ENCODE measurements at regions not wholly inside any gene's neighbourhood (a gene's known extent, or its start where the extent isn't known, plus 50 kb on each side); places are given as distances from the start of the nearest gene placed in this dataset.

- TF ChIP-seq, protein P1, sequence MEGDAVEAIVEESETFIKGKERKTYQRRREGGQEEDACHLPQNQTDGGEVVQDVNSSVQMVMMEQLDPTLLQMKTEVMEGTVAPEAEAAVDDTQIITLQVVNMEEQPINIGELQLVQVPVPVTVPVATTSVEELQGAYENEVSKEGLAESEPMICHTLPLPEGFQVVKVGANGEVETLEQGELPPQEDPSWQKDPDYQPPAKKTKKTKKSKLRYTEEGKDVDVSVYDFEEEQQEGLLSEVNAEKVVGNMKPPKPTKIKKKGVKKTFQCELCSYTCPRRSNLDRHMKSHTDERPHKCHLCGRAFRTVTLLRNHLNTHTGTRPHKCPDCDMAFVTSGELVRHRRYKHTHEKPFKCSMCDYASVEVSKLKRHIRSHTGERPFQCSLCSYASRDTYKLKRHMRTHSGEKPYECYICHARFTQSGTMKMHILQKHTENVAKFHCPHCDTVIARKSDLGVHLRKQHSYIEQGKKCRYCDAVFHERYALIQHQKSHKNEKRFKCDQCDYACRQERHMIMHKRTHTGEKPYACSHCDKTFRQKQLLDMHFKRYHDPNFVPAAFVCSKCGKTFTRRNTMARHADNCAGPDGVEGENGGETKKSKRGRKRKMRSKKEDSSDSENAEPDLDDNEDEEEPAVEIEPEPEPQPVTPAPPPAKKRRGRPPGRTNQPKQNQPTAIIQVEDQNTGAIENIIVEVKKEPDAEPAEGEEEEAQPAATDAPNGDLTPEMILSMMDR (conservative IDR thresholded peaks at IDR 0.05; ENCODE audit: low read depth, low read length), result no peak
- TF ChIP-seq RAD21 (IDR thresholded peaks at IDR 0.05; ENCODE audit: low read length) (no peak), POLR2A (IDR thresholded peaks at IDR 0.05; ENCODE audit: low read depth, low read length) (no peak), RCOR1 (IDR thresholded peaks at IDR 0.05; ENCODE audit: insufficient replicate concordance, low read length) (no peak), MAFK (IDR thresholded peaks at IDR 0.05; ENCODE audit: low read depth, low read length) (no peak), NFE2L2 (IDR thresholded peaks at IDR 0.05; ENCODE audit: low read depth, low read length) (no peak), FOS (IDR thresholded peaks at IDR 0.05; ENCODE audit: low read depth, low read length) (no peak), USF2 (IDR thresholded peaks at IDR 0.05; ENCODE audit: low read depth, low read length) (no peak), MXI1 (IDR thresholded peaks at IDR 0.05; ENCODE audit: borderline replicate concordance, low read depth, low read length) (no peak), CEBPB (IDR thresholded peaks at IDR 0.05; ENCODE audit: low read depth, low read length) (no peak), CHD1 (IDR thresholded peaks at IDR 0.05; ENCODE audit: low read depth, low read length) (no peak), BHLHE40 (IDR thresholded peaks at IDR 0.05; ENCODE audit: low read depth, low read length) (no peak), ELK1 (IDR thresholded peaks at IDR 0.05; ENCODE audit: borderline replicate concordance, low read depth, low read length) (no peak), SMC3 (IDR thresholded peaks at IDR 0.05; ENCODE audit: low read depth, low read length) (no peak)
Observed at GRCh38 chr14:54189333-54189732, 207.5 kb upstream of the CDKN3 start.
